K562 (cell line): ENCODE measurements at regions not wholly inside any gene's neighbourhood (a gene's known extent, or its start where the extent isn't known, plus 50 kb on each side); places are given as distances from the start of the nearest gene placed in this dataset.

ENCODE experiments used
- BCL6 ChIP-seq: fragments of 250-450 bp; sonication (Bioruptor Pico); IDR thresholded peaks from 2 replicates; pipeline ENCODE4 v1.4.0; 2020
- BHLHE40 ChIP-seq: IDR thresholded peaks from 2 replicates; pipeline ENCODE4 v1.6.1; 2011; ENCODE audit warnings: low read length, improper control_type of control experiment
- BRCA1 ChIP-seq, 2 experiments: fragments of 450-650 bp in 1 of 2; sonication (generic) in 1 of 2; formaldehyde crosslinking in 1 of 2; IDR thresholded peaks; 2 replicates each; pipeline versions ENCODE4 v1.5.0 to v1.6.1; 2017 to 2020; ENCODE audit warnings: mild to moderate bottlenecking in 1 of 2, missing genetic modification reagents in 1 of 2
- EP400 ChIP-seq: fragments of 450-650 bp; IDR thresholded peaks from 2 replicates; pipeline ENCODE4 v1.6.1; 2017; ENCODE audit warnings: antibody characterized with exemption, mild to moderate bottlenecking, moderate library complexity
- GATA2 ChIP-seq: sonication (generic); formaldehyde crosslinking; IDR thresholded peaks from 2 replicates; pipeline ENCODE4 v1.4.0; 2020; ENCODE audit warnings: mild to moderate bottlenecking, missing genetic modification reagents
- HDAC2 ChIP-seq: fragments of 450-650 bp; IDR thresholded peaks from 2 replicates; pipeline ENCODE4 v1.6.1; 2016; ENCODE audit warnings: mild to moderate bottlenecking
- MBD2 ChIP-seq: sonication (generic); IDR thresholded peaks from 2 replicates; pipeline ENCODE4 v1.6.1; 2016; ENCODE audit warnings: low read depth, borderline replicate concordance
- MEIS2 ChIP-seq: fragments of 450-650 bp; IDR thresholded peaks from 2 replicates; pipeline ENCODE4 v1.6.1; 2014; ENCODE audit warnings: mild to moderate bottlenecking; ENCODE audit not compliant: partially characterized antibody
- NR4A1 ChIP-seq, 2 experiments: fragments of 250-450 bp in 1 of 2; fragments of 450-650 bp in 1 of 2; sonication (Bioruptor Pico) in 1 of 2; IDR thresholded peaks; 2 replicates each; pipeline versions ENCODE4 v1.4.0 to v1.6.1; 2016 to 2020; ENCODE audit warnings: mild to moderate bottlenecking in 2 of 2, missing compliant biosample characterization in 1 of 2, missing genetic modification characterization in 1 of 2, moderate library complexity in 1 of 2
- PYGO2 ChIP-seq: fragments of 450-650 bp; IDR thresholded peaks from 2 replicates; pipeline ENCODE4 v1.6.1; 2016; ENCODE audit warnings: mild to moderate bottlenecking, missing genetic modification characterization, moderate library complexity, missing compliant biosample characterization
- RAD21 ChIP-seq, 2 experiments: fragments of 250-450 bp in 1 of 2; fragments of 450-650 bp in 1 of 2; sonication (Bioruptor Pico) in 1 of 2; formaldehyde crosslinking in 1 of 2; IDR thresholded peaks in 1 of 2; conservative IDR thresholded peaks in 1 of 2; 2 replicates each; pipeline versions ENCODE4 v1.4.0 to v1.8.0; 2020 to 2022; ENCODE audit warnings: mild to moderate bottlenecking in 2 of 2, moderate library complexity in 1 of 2
- SETDB1 ChIP-seq: IDR thresholded peaks from one replicate; pipeline ENCODE4 v1.6.1; 2012; ENCODE audit warnings: low read length, control low read depth, inconsistent platforms
- SMC3 ChIP-seq: conservative IDR thresholded peaks from 2 replicates; pipeline ENCODE4 v1.6.1; 2011; ENCODE audit warnings: low read depth, low read length, improper control_type of control experiment; ENCODE audit not compliant: insufficient read depth
- SNIP1 ChIP-seq: fragments of 450-650 bp; IDR thresholded peaks from 2 replicates; pipeline ENCODE4 v1.7.1; 2017; ENCODE audit warnings: low read depth, mild to moderate bottlenecking
- SNRNP70 ChIP-seq: fragments of 200-400 bp; formaldehyde crosslinking; optimal IDR thresholded peaks from 2 replicates; pipeline ENCODE3; 2017; ENCODE audit warnings: low read depth, low read length
- SRF ChIP-seq, 2 experiments: fragments of 250-450, 450-650 bp in 1 of 2; sonication (Bioruptor Pico) in 1 of 2; sonication (generic) in 1 of 2; formaldehyde crosslinking; IDR thresholded peaks; 2 replicates each; pipeline versions ENCODE4 v1.5.0 to v1.5.1; 2020 to 2022; ENCODE audit warnings: mild to moderate bottlenecking in 1 of 2, missing genetic modification reagents in 1 of 2
- TGIF2 ChIP-seq: sonication (generic); formaldehyde crosslinking; IDR thresholded peaks from 2 replicates; pipeline ENCODE4 v1.8.1; 2022; ENCODE audit warnings: mild to moderate bottlenecking, missing genetic modification reagents, moderate library complexity
- ZFPM2 ChIP-seq: fragments of 250-450 bp; sonication (Bioruptor Pico); IDR thresholded peaks from 2 replicates; pipeline ENCODE4 v1.5.1; 2022; ENCODE audit warnings: mild to moderate bottlenecking
- TF ChIP-seq, protein P1 (sequence below): fragments of 450-650 bp; IDR thresholded peaks from 2 replicates; pipeline ENCODE4 v1.6.1; 2018; ENCODE audit not compliant: partially characterized antibody
- TF ChIP-seq, protein P2 (sequence below): sonication (generic); formaldehyde crosslinking; IDR thresholded peaks from 2 replicates; pipeline ENCODE4 v1.8.0; 2023; ENCODE audit warnings: mild to moderate bottlenecking, missing genetic modification reagents
- TF ChIP-seq, protein P3 (sequence below): fragments of 450-650 bp; formaldehyde crosslinking; IDR thresholded peaks from 2 replicates; pipeline ENCODE4 v1.4.0; 2022; ENCODE audit warnings: missing genetic modification characterization
- TF ChIP-seq, protein P4 (sequence below): fragments of 450-650 bp; formaldehyde crosslinking; conservative IDR thresholded peaks from 2 replicates; pipeline ENCODE4 v1.4.0; 2022; ENCODE audit warnings: mild to moderate bottlenecking, missing genetic modification characterization

DNA sequence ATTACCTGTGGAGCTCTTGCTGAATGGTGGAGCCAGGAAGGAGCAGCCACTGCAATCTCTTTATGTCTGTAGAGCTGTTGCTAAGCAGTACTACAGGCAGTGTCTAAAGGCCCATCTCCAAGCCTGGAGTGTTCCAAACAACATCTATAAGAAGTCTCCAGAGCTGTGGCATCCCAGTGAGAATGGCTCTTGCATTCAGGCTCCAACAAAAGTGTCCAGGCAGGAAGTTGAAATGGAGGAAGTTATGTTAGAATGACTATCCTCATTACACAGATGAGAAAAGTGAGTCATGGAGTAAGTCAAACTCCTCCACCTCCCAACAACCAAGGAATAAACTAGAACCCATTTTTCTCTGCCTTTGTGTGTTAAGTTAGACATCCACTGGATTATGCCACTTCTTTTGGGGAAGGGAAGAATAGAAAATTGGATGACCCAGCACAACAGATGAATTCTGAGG, 288.5 kb upstream of the STXBP5 start (continued):
- TF ChIP-seq, protein P1, sequence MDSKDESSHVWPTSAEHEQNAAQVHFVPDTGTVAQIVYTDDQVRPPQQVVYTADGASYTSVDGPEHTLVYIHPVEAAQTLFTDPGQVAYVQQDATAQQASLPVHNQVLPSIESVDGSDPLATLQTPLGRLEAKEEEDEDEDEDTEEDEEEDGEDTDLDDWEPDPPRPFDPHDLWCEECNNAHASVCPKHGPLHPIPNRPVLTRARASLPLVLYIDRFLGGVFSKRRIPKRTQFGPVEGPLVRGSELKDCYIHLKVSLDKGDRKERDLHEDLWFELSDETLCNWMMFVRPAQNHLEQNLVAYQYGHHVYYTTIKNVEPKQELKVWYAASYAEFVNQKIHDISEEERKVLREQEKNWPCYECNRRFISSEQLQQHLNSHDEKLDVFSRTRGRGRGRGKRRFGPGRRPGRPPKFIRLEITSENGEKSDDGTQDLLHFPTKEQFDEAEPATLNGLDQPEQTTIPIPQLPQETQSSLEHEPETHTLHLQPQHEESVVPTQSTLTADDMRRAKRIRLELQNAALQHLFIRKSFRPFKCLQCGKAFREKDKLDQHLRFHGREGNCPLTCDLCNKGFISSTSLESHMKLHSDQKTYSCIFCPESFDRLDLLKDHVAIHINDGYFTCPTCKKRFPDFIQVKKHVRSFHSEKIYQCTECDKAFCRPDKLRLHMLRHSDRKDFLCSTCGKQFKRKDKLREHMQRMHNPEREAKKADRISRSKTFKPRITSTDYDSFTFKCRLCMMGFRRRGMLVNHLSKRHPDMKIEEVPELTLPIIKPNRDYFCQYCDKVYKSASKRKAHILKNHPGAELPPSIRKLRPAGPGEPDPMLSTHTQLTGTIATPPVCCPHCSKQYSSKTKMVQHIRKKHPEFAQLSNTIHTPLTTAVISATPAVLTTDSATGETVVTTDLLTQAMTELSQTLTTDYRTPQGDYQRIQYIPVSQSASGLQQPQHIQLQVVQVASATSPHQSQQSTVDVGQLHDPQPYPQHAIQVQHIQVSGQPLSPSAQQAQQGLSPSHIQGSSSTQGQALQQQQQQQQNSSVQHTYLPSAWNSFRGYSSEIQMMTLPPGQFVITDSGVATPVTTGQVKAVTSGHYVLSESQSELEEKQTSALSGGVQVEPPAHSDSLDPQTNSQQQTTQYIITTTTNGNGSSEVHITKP = no peak
- TF ChIP-seq EP400 (no peak), ZFPM2 (CRISPR knock-in tag) (no peak), SRF (CRISPR knock-in tag; IDR thresholded peaks at IDR 0.05) (peak in 1 of 2 experiments; percentile 66; a peak in 1 of 4 replicates), RAD21 (CRISPR knock-in tag; conservative IDR thresholded peaks at IDR 0.05 in 1 of 2, IDR thresholded peaks at IDR 0.05 in 1 of 2) (0 out of 4 replicates have a peak, but pooled peaks have one; percentile 3 to 23), HDAC2 (no peak; the same call in 1 of the 2 replicates), SNIP1 (no peak), PYGO2 (tag) (peak; percentile 50; the same call in 1 of the 2 replicates), BRCA1 (IDR thresholded peaks at IDR 0.05) (no peak), BRCA1 (CRISPR knock-in tag; IDR thresholded peaks at IDR 0.05) (no peak), MEIS2 (no peak), BHLHE40 (no peak), MBD2 (no peak), NR4A1 (CRISPR knock-in tag; IDR thresholded peaks at IDR 0.05) (peak; percentile 46; the same call in 1 of the 2 replicates), NR4A1 (tag; IDR thresholded peaks at IDR 0.05) (peak; percentile 85), BCL6 (CRISPR knock-in tag) (peak; percentile 80; the same call in 1 of the 2 replicates), GATA2 (CRISPR knock-in tag) (no peak; the same call in 1 of the 2 replicates), TGIF2 (CRISPR knock-in tag) (no peak), SETDB1 (no peak), SNRNP70 (no peak), SMC3 (no peak)
- TF ChIP-seq, protein P2, sequence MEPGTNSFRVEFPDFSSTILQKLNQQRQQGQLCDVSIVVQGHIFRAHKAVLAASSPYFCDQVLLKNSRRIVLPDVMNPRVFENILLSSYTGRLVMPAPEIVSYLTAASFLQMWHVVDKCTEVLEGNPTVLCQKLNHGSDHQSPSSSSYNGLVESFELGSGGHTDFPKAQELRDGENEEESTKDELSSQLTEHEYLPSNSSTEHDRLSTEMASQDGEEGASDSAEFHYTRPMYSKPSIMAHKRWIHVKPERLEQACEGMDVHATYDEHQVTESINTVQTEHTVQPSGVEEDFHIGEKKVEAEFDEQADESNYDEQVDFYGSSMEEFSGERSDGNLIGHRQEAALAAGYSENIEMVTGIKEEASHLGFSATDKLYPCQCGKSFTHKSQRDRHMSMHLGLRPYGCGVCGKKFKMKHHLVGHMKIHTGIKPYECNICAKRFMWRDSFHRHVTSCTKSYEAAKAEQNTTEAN = no peak
- TF ChIP-seq, protein P3, sequence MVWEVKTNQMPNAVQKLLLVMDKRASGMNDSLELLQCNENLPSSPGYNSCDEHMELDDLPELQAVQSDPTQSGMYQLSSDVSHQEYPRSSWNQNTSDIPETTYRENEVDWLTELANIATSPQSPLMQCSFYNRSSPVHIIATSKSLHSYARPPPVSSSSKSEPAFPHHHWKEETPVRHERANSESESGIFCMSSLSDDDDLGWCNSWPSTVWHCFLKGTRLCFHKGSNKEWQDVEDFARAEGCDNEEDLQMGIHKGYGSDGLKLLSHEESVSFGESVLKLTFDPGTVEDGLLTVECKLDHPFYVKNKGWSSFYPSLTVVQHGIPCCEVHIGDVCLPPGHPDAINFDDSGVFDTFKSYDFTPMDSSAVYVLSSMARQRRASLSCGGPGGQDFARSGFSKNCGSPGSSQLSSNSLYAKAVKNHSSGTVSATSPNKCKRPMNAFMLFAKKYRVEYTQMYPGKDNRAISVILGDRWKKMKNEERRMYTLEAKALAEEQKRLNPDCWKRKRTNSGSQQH = peak; percentile 92
- TF ChIP-seq, protein P4, sequence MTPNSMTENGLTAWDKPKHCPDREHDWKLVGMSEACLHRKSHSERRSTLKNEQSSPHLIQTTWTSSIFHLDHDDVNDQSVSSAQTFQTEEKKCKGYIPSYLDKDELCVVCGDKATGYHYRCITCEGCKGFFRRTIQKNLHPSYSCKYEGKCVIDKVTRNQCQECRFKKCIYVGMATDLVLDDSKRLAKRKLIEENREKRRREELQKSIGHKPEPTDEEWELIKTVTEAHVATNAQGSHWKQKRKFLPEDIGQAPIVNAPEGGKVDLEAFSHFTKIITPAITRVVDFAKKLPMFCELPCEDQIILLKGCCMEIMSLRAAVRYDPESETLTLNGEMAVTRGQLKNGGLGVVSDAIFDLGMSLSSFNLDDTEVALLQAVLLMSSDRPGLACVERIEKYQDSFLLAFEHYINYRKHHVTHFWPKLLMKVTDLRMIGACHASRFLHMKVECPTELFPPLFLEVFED (CRISPR knock-in tag) = 0 out of 2 replicates have a peak, but pooled peaks have one; percentile 92
